HG02885 (cell line): ENCODE measurements at regions not wholly inside any gene's neighbourhood (a gene's known extent, or its start where the extent isn't known, plus 50 kb on each side); places are given as distances from the start of the nearest gene placed in this dataset.

ENCODE experiments used
- ATAC-seq: cut with Tn5 transposase; IDR thresholded peaks from one replicate; pipeline ENCODE4 v1.9.1; 2021; ENCODE audit warnings: mild to moderate bottlenecking; ENCODE audit not compliant: unreplicated experiment, poor library complexity

DNA sequence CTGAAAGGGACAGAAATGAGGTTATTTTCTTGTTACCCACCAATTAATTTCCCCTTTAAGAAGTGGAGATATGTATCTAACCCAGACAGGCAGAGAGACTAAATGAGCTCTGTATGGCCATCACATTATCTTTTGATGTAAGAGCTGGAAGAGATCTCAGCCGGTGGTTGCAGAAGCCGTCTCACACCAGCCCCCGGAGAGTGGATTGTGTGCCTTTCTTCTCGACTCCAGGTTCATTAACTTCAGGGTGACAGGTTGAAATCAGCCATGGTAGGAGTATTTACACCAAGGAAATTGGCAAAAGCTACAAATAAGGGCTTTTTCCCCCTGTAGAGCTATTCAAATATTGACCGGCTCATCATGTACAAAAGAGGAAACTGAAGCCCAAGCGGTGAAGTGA is 580.3 kb upstream of the CADM1 start:
- ATAC-seq, result no peak

DNA sequence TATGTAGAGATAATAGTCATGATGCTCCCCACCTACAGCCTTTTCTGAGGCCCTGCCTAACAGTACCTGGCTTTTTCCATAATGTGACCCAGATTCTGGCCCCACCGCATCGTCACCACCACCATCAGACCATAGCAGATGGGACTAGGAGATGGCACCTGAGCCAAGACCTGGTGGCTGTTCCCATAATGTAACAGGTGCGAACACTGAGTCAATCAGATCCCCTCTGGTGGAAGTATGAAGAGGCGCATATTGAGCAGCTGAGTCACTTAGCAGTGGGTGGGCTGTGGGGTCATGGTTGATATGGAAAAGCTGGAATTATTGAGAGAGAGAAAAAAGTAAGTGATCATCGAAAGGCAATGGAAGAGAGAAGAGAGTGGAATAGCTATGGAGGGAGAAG is 578.0 kb upstream of the CADM1 start:
- no peak for ATAC-seq

- ATAC-seq, result no peak
These were observed 575.4 kb upstream of the CADM1 start for GRCh38 chr11:116079580-116079979.

DNA sequence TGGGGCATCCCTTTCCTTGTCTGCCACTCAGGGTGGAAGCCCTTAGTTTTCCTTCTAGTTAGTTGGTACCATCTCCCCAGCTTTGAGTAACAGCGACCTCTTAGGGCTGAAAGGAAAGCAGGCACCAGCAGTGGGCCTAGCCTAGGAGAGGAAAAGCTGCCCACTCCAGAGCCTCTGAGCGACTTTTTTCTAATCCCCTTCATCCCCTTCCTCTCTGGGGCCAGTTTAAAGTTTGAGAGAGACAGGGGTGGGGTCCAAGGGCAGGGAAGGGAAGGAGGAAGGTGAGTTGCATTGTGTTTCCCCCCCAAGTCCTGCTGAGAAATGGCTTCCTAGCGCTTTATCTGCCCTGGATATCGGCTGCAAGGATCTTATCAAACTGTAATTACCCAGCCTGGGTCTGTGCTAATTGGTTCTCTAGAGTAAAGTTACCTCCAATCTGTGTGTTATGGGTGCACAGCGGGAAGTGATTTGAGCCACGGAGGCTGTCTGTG is 573.9 kb upstream of the CADM1 start:
- ATAC-seq, result no peak

GRCh38 chr11:116077092-116077491 is 572.9 kb upstream of the CADM1 start:
- no peak for ATAC-seq

GRCh38 chr11:116073854-116074837 is 569.9 kb upstream of the CADM1 start:
- ATAC-seq, result peak; percentile 90

DNA sequence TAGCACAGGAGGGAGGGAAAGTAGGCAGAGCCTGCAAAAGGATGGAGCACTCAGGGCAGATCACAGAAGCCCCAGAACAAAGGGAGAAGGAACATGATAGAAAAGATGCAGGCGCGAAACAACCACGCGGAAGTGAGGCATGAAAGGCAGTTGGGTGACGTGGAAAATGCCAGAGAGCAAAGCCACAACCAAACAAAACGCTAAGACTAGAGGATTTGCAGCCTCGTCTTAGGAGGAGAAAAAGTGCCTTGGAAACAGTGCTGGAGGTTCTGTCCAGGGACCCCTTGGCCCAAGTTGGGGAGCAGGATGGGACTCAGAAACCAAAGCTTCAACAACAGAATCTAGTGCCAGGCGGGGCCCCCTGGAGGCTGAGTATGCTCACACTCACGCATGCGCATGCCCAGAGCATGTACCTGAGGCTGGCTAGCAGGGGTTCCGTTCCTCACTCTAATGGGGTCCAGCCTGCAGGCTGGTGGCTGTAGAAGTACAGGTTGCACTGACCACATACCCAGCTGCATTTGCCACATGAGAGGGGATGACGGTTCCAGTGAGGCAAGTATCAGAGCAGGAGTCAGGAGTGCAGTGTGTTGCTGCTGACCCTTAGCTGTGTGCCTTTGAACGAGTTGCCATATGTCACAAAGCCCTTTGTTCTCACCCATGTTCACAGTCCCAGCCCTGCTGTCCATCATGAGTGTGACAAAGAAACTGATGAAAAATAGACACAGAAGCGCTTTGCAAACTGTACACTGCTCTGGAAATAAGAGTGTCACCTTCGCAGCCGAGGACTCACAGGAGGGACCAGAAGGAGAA is 568.6 kb upstream of the CADM1 start:
- ATAC-seq, result no peak

DNA sequence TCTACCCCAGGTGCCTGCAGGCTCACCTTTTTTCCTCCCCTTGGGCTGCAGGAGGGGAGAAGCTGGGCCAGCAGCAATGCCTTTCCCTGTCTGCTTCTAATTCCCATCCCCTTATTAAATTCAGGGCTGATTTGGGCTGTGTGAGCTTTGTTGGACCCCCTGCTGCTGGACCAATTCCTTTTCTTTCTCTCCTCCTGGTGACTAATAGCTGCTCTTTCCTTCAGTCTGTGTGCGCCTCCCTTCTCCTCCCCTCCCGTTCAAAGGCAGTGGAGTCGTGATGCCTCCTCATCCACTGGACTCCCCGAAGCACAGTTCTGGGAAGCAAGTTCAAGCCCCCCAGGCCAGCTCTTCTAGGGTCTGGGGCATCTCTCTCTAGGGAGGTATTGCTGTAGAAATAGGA is 567.9 kb upstream of the CADM1 start:
- no peak for ATAC-seq

DNA sequence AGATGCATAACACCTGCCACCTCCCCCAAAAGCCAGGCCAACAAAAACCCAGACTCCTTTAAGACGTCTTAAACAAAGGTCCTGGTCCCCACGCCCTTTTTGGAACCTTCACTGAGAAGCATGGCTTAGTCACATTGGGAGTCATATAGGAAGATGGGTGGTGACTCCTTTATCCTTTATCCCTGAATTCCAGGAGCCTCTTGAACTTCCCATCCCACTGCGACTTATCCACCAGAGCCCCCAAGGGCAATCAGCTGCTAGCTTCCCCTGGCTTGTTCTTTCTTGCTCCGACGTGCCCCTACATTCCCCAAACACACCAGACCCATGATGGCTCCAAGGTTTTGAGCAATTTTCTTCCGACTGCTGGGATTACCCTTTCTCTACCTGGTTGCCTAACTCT is 567.0 kb upstream of the CADM1 start:
- ATAC-seq, result no peak

GRCh38 chr11:116070520-116070919 is 566.3 kb upstream of the CADM1 start:
- ATAC-seq, result no peak

GRCh38 chr11:116066777-116067176 is 562.6 kb upstream of the CADM1 start:
- ATAC-seq, result no peak

- ATAC-seq, result no peak
These were observed 561.8 kb upstream of the CADM1 start for GRCh38 chr11:116065986-116066385.

DNA sequence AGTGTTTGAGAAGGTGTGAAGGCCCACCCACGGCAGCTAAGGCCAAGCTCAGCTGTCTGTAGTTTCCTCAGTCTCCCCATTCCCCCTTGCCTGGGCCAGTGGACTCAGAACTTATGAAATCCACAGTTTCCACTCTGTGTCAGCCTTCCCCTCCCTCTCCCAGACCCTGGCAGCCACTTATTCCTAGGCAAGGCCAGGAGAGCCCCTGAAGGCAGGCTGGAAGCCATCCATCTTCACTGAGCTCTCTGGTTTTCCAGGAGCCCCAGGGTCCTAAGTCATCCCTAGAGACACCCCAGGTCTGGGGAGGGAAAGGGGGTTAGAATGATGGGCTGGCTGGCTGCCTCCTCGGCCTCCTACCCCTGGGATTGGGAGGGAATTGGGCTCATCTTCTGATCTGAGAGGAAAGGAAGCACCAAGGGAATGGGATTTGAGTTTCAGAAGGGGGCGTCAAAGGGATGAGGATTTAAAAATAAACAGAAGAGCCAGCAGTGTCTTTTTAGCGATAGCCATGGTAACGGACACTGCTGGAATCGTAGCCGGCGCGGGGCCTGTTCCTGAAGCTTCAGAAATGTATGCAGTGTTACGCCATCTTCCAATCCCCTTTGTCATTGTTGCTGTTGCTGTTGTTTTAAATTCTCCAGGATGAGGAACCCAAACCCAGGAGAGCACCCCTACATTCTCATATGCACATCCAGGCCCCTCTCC is 561.1 kb upstream of the CADM1 start:
- ATAC-seq, result no peak

DNA sequence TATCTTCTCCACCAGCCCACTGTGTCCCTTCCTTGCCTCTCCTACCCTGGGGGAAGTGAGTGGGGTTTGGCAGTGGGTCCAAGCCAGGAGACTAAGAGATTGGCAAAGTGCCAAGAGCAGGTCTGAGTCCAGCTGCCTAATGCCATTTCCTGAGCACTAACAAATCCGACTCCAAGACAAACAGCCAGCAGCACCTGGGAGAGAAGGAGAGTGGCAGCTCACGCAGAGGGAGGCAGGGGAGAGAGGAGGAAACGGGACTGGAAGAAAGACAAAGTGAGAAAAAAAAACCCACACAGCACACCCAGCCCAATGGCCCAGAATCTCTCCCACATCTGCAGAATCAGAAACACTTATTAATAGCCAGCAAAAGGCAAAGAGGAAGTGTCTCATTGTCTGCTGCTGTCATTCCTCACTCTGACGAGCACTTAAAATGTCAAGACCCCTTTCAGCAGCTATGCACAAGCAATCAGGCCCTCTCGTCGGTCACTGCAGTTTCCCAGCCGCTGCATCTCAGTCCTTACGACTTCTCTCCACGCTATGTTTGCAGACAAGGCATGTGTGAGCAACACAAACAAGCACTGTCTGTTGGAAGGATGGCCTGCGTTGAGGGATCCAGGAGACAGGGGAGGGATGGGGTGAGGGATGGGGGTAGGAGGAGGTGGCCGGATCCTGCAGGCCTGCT is 558.4 kb upstream of the CADM1 start:
- peak; percentile 39 for ATAC-seq

DNA sequence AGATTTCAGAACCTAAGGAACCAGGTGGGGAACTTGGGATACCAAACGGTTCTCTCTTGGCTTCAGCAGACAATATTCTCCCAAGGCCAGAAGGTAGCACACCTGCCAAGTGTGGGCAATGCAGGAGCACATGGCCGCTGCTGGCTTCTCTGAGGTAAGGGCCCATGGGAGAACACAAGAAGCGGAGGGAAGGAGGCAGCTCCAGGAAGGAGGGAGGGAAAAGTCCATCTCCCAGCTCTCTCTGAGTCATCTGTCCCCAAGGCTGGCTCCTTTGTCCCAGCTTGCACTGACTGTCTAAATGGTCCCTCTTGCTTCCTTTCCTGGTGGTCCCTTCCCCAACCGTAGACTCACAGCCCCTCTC is 557.9 kb upstream of the CADM1 start:
- no peak for ATAC-seq

- no peak for ATAC-seq
These were observed 557.1 kb upstream of the CADM1 start for GRCh38 chr11:116061322-116061721.

GRCh38 chr11:116059919-116060318 is 555.7 kb upstream of the CADM1 start:
- ATAC-seq, result no peak

DNA sequence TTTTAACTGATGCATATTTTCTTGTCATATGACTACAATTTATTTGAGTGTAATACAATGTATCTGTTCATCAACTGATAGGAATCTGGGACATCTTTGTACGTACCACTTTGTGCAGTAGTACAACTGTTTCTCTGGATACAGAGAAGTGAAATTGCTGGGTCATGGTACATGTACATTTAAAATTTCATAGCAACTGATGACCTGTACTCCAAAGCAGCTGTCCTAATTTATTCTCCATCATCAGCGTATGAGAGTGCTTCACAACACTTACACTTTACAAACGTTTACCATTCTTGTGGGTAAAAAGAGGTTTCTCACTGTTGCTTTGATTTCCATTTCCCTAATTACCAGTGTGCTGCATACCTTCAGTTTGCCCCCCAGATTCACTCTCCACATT is 552.8 kb upstream of the CADM1 start:
- no peak for ATAC-seq

- ATAC-seq, result no peak
These were observed 550.8 kb upstream of the CADM1 start for GRCh38 chr11:116055064-116055463.

DNA sequence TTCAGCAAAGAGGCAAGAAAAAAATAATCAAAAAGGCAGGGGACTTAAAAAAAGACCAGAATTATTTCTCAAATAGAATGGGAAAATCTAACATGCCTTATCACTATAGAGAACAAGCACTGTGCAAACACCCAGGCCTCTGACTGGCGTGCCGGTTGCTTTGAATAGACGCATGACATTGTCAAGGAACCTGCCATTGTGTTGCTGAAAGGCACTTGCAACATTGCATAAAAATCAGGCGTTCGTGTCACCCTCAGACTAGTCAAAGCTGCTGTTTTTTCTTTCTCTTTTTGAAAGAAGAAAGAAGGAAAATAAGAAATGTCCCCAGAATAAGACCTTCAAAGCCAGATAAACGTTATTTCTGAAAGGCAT is 549.3 kb upstream of the CADM1 start:
- ATAC-seq, result no peak
